NT2/D1 (cell line): ENCODE measurements at regions not wholly inside any gene's neighbourhood (a gene's known extent, or its start where the extent isn't known, plus 50 kb on each side); places are given as distances from the start of the nearest gene placed in this dataset.

Experiments
- DNase-seq: peaks from one replicate; pipeline ENCODE4 v3.0.0-alpha.2; 2011; ENCODE audit warnings: low read depth, low spot score
- H3K27me3 ChIP-seq: 2 replicates; pipeline ENCODE4 v1.6.0; 2011; ENCODE audit warnings: mild to moderate bottlenecking; ENCODE audit not compliant: insufficient read length, insufficient read depth
- H3K36me3 ChIP-seq: 2 replicates; pipeline ENCODE4 v1.6.1; 2011; ENCODE audit warnings: mild to moderate bottlenecking, low read length, mixed read lengths; ENCODE audit not compliant: insufficient read depth, insufficient read length
- H3K4me1 ChIP-seq: 2 replicates; pipeline ENCODE4 v1.5.1; 2011; ENCODE audit not compliant: insufficient read depth, insufficient read length
- H3K4me3 ChIP-seq: 2 replicates; pipeline ENCODE4 v1.5.1; 2011; ENCODE audit warnings: low read depth; ENCODE audit not compliant: insufficient read length
- H3K9ac ChIP-seq: 2 replicates; pipeline ENCODE4 v1.6.0; 2011; ENCODE audit warnings: low read depth; ENCODE audit not compliant: insufficient read length
- H3K9me3 ChIP-seq: 2 replicates; pipeline ENCODE4 v1.5.1; 2011; ENCODE audit warnings: mild to moderate bottlenecking, low read length; ENCODE audit not compliant: insufficient read depth
- SUZ12 ChIP-seq: IDR thresholded peaks from 2 replicates; pipeline ENCODE4 v1.6.1; 2011; ENCODE audit not compliant: insufficient read length, insufficient read depth; ENCODE audit errors: extremely low read depth
- YY1 ChIP-seq: IDR thresholded peaks from 2 replicates; pipeline ENCODE4 v1.6.1; 2011; ENCODE audit not compliant: insufficient read length, insufficient read depth
- ZNF274 ChIP-seq: IDR thresholded peaks from 2 replicates; pipeline ENCODE4 v1.6.1; 2011; ENCODE audit warnings: mild to moderate bottlenecking, low read depth, low read length

DNA sequence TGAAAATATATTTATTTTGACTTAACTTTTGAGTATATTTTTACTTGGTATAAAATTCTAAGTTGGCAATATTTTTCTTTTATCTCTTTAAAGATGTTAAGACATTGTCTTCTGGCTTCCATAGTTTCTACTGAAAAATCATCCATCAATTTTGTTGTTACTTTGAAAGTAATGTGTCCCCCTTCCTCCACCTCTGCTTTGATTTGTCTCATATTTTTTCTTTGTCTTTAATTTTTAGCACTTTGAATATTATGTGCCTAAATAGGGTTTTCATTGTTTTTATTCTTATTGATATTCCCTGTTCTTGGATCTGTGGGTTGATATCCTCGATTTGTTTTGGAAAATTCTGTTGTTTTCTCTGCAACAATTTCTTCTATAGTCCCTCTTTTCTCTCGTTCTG, 157.4 kb downstream of the CD47 start:
- TF ChIP-seq ZNF274 (no peak), YY1 (no peak), SUZ12 (no peak)
- H3K36me3 ChIP-seq: no peaks in the 10 kb centered on the region

DNA sequence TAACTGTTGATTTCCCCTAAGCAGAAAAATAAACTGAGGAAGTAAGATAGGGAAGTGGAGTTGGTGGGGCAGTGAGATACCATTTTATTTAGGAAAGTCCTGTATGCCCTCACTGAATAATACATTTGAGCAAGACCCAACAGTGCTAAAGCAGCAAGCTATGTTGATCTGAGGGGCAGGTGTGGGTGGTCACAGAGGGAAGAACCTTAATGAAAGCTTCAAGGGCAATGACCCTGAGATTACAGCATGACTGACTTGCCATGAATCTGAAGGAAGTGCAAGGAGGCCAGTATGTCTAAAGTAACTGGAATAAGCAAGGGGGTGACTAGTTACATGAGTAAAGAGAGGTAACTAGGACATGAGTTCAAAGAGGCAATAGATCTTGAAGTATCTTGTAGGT, 159.5 kb downstream of the CD47 start:
- Histone ChIP-seq H3K27me3 (peaks cover 18% of the 10 kb centered on the region), H3K36me3 (no peaks in the 10 kb centered on the region), H3K4me3 (no peak overlapping the region), H3K9me3 (no peaks in the 10 kb centered on the region; the same call in 1 of the 2 replicates), H3K4me1 (no peaks in the 10 kb centered on the region), H3K9ac (no peak overlapping the region)
- no peak for TF ChIP-seq ZNF274
- TF ChIP-seq SUZ12: no peak
- no peak for TF ChIP-seq YY1
- no peak for DNase-seq

More for the DNA sequence above, 157.4 kb downstream of the CD47 start:
- H3K9me3 ChIP-seq: no peaks in the 10 kb centered on the region; the same call in 1 of the 2 replicates
- H3K27me3 ChIP-seq: peaks cover 10% of the 10 kb centered on the region
- no peak overlapping the region for H3K4me3 ChIP-seq
- H3K9ac ChIP-seq: no peak overlapping the region
- H3K4me1 ChIP-seq: no peaks in the 10 kb centered on the region
- DNase-seq: no peak

DNA sequence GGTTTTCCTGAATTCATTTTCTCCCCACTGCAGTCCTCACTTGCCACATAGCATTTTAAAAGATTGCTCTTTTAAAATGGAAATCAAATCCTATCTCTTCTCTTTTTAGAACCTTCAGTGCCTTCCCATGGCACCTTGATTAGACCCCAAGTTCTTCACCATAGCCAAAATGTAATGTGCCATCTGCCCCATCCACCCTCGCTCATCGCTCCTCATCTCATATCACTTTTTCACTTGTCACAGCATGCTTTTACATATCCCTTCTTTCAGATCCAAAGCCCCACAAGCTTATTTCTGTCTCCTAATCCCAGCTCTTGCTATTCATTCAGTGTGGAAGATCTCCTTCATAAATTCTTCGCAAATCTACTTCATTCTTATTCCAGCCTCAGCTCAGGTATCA, 161.7 kb downstream of the CD47 start:
- peaks cover 23% of the 10 kb centered on the region for H3K27me3 ChIP-seq
- no peaks in the 10 kb centered on the region; the same call in 1 of the 2 replicates for H3K9me3 ChIP-seq
- DNase-seq: no peak
- TF ChIP-seq ZNF274 (no peak), SUZ12 (no peak), YY1 (no peak)
- no peaks in the 10 kb centered on the region for H3K4me1 ChIP-seq
- H3K4me3 ChIP-seq: no peak overlapping the region
- no peak overlapping the region for H3K9ac ChIP-seq
- H3K36me3 ChIP-seq: no peaks in the 10 kb centered on the region

DNA sequence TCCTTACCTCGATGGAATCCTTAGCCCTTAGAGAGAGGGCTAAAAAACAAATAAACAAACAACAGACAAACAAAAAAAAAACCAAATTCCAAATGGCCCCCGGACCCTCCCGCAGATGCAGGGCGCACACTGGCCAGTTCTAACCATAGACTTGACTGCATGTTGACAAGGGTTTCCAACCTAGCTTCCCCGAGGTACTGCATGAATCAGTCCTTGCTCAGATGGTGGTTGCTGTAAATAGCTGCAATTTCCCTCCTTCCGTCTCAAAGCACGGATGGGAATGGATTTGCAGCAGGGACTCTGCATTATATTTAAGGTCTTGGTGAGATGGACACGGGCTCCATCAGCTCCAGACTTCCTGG, 162.8 kb downstream of the CD47 start:
- Histone ChIP-seq H3K36me3 (no peaks in the 10 kb centered on the region), H3K9ac (peak overlapping the region; percentile 34), H3K27me3 (peaks cover 23% of the 10 kb centered on the region), H3K9me3 (no peaks in the 10 kb centered on the region; the same call in 1 of the 2 replicates), H3K4me1 (no peaks in the 10 kb centered on the region), H3K4me3 (peak overlapping the region; percentile 37)
- DNase-seq: no peak
- TF ChIP-seq YY1 (no peak), ZNF274 (no peak), SUZ12 (no peak)

DNA sequence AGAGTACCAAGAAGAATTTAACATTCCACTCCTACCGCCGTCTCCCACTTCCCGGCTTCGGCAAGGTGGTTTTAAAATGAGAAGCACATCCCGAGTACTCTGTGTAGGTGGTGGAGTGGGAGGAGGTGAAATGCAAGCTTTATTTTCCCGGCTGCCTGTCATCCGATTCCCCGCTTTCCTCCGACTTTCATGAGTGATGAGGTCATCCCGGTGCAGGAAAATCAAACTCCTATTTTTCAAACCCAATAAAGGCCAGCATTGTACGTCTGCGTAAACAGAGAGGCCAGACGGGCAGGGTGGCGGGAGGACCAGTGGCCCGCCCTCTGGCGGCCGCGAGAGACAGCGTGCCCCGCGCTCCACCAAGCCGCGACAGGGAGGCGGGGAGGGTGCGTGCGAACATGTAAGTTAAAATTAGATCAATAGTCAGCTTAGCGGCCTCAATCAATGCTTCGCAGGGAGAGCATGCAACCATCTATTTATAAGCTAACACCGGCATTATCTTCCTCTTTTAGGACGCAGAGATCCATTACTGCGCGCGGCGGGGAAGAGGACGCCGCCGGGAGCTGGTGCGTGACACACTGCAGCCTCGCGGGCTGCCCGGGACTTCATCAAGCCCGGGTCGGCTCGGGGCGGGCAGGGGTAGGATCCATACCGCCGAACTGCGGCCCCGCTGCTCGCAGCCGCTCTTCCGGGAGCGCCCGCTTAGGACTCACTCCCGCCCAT, 163.3 kb downstream of the CD47 start:
- peak; percentile 54 for DNase-seq
- Histone ChIP-seq H3K9ac (peak overlapping the region; percentile 34), H3K27me3 (peaks cover 23% of the 10 kb centered on the region), H3K4me3 (peak overlapping the region; percentile 37), H3K4me1 (no peaks in the 10 kb centered on the region), H3K9me3 (no peaks in the 10 kb centered on the region), H3K36me3 (no peaks in the 10 kb centered on the region)
- TF ChIP-seq ZNF274: no peak
- no peak for TF ChIP-seq SUZ12
- no peak for TF ChIP-seq YY1

DNA sequence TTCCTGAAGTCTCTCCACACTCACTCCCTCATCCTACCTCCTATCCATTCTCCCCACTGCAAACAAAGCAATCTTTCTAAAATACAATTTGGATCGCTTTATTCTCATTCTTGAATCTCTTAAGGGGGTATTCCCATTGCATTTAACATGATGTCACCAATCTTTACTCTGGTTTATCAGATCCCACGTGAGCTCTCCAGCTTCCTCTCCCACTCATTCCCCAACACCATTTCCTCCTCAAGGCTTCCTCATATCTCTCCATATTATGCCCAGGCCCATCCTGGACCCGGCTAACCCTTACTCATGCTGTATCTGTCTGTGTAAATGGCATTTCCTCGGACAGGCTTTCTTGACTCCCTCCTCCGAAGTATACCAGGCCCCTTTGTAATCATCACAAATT, 165.0 kb downstream of the CD47 start:
- H3K4me3 ChIP-seq: no peak overlapping the region
- TF ChIP-seq SUZ12 (no peak), ZNF274 (no peak), YY1 (no peak)
- H3K27me3 ChIP-seq: peaks cover 23% of the 10 kb centered on the region
- H3K36me3 ChIP-seq: no peaks in the 10 kb centered on the region
- no peaks in the 10 kb centered on the region for H3K9me3 ChIP-seq
- DNase-seq: no peak
- H3K9ac ChIP-seq: no peak overlapping the region
- no peaks in the 10 kb centered on the region for H3K4me1 ChIP-seq

DNA sequence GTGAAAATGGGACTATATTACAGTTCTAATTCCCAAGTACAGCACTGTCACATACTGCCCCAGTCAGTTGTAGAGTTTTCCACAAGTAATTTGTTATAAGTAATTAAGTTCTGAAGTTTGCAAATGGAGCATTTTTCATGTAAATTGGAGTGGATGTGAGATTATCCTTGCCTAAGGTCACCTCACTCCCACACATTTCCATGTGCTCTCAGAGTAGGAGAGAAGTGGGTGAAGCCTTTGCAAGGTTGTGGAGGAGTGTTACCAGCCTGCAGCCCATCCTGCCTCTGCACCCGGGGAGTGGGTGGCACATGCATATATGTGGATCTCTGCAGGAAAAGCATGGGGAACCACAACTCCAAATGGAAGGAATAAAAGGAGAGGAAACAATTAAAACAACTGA, 169.8 kb downstream of the CD47 start:
- Histone ChIP-seq H3K9me3 (no peaks in the 10 kb centered on the region), H3K36me3 (no peaks in the 10 kb centered on the region), H3K27me3 (peaks cover 4% of the 10 kb centered on the region), H3K4me1 (no peaks in the 10 kb centered on the region), H3K9ac (no peak overlapping the region), H3K4me3 (no peak overlapping the region)
- DNase-seq: no peak
- TF ChIP-seq YY1 (no peak), ZNF274 (no peak), SUZ12 (no peak)

DNA sequence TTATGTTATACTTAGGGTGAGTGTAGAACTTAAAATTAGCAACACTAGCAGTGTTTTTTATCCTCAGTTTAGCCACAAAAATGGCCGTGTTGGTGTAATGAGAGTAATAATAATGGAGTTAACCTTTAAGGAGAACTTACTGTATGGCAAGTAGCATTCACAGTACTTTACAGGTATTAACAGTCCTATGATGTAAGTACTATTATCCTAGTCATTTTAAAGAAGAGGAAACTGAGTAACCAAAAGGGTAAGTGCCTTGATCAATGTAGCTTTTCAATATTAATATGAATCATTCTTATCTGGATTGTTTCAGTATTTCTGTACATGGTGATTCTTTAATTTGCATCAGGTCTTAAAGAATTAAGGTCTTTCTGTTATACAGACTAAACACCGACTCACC, 170.3 kb downstream of the CD47 start:
- no peak for DNase-seq
- Histone ChIP-seq H3K9ac (no peak overlapping the region), H3K4me1 (no peaks in the 10 kb centered on the region), H3K9me3 (no peaks in the 10 kb centered on the region), H3K36me3 (no peaks in the 10 kb centered on the region), H3K4me3 (no peak overlapping the region), H3K27me3 (no peaks in the 10 kb centered on the region)
- TF ChIP-seq ZNF274 (no peak), YY1 (no peak), SUZ12 (no peak)
